NCI-H2029 (cell line): ENCODE measurements at regions not wholly inside any gene's neighbourhood (a gene's known extent, or its start where the extent isn't known, plus 50 kb on each side); places are given as distances from the start of the nearest gene placed in this dataset.

Source experiments
- DNase-seq: peaks from one replicate; lab custom pipeline; 2025; lab: John Stamatoyannopoulos, UW

DNA sequence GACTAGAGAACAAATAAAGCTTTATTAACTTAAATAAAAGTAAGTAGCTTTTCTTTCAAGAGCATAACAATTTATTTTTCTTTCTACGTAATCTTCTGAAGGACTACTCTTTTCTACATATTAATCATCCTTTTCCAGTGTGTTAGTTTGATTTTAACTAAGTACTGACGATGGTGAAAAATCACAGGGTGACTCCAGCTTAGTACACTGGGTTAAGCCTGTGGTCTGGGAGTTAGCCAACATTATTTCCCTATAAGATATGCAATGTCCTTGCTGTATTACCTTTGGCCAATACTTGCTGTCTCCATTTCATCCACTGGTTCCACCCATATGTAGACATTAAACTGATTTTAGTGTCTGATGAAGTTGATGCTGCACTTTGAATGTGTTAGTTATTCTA lies 508.6 kb upstream of the SUCLG2 start:
- no peak for DNase-seq

DNA sequence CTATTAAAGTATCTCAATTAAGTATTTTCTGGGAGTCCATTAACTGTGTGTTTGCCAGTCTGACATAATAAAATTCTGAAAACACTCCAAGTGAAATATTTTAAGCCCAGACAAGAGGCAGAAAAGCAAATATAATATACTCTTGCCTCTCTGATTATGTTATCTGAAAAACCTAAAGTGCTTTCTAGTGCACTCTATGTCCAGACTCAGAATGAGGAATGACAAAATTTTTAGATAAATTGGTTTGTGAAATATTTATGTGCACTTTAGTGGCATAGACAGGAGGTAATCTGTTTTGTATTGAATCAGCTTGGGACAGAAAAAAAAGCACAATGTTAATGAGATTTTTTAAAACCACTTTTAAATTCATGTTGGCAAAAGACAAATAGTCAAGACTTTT lies 508.2 kb upstream of the SUCLG2 start:
- no peak for DNase-seq

DNA sequence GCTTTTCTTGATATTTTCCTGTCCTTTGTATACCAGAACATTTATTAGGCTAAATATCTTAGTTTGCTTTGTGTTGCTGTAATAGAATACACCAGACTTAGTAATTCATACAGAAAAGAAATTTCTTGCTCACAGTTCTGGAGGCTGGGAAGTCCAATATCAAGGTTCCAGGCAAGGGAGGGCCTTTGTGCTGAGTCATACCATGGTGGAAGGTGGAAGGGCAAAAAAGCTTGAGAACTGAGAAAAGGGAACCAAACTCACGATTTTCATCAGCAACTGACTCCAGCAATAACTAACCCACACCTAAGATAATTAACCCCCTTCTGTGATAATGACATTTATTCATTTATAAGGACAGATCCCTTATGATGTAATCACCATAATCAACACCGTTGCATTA lies 496.9 kb upstream of the SUCLG2 start:
- DNase-seq = no peak

DNA sequence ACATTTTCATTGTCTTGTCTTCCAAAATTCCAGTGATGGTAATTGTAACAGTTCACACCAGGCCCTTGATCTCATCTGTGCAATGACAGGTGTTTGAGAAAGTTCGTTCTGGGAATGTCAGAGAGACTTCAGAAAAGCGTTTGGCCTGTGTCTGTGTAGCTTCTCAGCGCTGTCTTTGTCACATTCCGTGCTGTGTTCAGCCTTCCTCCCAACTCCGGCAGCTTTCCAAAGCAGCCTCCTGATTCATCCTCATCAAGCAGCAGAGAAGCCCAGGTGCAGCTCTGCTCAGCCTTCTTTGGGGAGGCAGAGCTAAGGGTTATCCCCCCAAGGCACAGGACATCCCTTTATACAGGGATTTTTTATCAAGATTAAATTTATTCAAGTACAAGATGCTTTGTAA lies 494.0 kb upstream of the SUCLG2 start:
- DNase-seq = no peak

DNA sequence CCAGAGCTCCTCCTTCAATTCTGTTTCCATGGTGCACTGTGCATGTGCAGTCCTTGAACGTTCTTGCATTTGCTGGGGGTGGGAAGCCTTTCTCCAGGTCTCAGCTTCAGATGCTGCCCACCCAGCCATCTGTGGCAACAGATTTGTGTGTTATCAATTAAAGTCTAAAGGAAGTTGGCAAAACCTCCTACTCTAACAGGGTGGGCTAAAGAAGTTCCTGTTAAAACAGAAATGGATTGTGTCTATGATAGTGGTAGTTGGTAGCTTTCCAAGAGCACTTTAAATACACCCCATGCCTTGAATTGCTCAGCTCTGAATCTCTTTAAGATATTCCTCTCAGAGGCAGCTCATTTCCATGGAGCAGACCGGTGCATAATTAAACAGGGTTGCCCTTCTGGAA lies 488.0 kb upstream of the SUCLG2 start:
- no peak for DNase-seq

DNA sequence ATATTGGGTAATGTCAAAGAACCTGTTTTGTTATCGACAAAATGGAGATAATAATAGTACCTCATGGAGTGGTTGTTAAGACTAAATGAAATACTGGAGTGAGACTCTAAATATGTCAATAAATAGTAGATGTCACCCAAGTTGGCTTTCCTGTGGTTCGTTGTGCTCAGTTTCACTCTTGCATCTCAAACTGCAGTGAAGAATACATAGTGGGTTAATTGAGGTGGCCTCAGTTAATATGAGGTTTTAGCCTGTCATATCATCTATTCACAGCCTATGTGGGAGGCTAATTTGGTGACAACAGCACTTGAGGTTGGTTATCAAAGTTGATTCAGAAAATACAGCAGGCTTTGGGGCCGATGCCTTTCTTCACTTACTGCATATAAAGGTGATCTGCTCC lies 485.5 kb upstream of the SUCLG2 start:
- no peak for DNase-seq

DNA sequence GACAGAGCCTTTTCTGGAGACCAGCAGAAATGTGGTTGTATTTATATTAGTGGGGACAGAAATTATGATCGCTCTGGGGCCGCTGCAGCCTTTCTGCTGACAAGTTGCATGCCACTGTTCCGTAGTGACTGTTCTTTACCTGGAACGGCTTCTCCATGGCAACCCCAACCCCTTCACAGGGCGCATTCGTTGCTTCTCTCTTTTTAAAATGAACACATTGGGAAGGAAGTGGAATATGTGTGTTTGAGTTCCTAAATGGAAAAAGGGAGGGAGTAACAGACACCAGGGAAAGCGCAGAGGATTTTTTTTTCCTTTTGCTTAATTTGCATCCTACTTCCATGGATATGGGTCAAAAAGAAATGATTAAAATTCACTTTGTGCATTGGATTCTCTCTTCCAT lies 482.0 kb upstream of the SUCLG2 start:
- DNase-seq = no peak

DNA sequence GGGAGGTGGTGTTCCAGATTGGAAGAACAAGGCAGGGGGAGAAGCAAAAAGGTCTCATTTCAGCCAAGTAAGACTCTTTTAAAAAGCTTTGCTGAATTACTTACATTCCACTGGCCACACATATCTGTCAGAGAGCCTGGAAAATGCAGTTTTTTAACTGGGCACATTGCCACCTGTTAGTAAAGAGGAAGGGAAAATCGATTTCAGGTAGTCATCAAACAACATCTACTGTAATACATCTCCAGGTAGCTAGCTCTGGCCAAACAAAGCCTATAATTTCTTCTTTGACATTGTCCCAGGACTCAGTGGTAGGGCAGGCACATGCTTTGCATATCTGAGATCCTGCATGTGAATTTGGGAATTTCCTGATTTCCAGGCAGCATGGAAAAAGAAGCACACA lies 480.7 kb upstream of the SUCLG2 start:
- DNase-seq = no peak

DNA sequence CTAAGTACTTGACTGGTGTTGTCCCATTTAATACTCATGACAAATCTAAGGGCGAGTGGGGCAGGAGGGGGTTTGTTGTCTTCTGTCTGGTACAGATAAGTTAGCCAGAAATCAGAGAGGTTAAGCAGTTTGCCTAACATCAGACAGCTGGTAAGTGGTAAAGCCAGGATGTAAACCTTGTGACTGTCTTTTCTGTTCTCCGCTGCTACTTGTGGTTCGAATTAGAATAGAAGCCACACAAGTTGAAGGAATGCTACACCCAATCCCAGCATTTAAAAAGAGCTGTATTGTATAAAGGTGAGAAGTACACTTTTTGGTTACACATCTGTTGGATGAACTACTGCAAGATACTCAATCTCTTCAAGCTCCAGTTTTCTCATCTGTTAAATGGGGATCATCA lies 474.7 kb upstream of the SUCLG2 start:
- no peak for DNase-seq

DNA sequence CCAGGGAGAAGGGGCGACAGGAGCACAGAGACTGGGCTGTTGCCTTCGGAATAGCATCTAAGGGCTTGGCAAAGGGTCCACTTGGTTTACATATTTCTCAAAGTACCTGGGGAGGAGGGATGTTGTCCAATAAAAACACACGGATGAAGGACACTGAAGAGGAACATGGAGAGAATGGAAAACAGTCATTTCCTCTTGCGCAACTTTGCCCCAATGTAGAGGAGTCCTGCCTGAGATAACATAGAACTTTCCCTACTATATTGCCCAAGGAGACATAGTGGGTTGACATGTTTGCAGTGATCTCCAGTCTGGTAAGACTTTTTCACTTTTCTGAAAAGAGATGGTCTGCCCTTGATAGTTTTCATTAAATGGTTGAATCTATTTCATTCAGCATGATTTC lies 468.8 kb upstream of the SUCLG2 start:
- DNase-seq = no peak

DNA sequence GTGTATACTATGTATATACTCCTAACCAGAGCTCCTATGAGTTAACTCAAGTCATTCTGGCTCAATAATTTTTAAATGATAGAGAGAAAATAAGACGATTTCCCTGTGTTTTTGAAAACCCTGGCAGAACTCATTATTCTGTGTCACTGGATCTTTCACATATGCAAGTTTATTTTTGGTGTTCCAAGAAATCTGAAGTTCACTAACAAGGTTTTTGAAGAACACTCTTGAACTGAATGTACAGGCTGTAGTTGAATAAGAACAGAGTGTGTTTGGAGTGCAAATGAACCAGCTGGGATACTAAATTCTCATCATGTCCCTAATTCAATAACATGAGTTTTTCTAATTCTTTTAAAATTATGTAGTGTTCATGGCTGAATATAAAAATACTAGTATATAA lies 466.9 kb upstream of the SUCLG2 start:
- no peak for DNase-seq

DNA sequence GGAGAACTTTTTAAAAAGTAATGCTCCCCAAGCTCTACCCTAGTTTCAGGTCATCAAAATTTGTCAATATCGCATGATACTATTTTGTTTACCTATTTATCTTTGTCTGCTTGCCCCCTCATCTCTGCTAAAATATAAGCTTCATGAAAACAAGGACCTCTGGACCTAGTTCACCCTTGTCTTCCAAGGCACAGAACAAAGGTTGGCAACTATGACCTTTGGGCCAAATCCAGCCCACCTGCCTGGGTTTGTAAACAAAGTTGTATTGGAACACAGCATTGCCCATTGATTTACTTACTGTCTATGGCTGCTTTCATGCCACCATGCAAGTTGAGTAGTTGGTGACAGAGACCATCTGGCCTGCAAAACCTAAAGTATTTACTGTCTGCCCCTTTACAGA lies 462.2 kb upstream of the SUCLG2 start:
- no peak for DNase-seq

DNA sequence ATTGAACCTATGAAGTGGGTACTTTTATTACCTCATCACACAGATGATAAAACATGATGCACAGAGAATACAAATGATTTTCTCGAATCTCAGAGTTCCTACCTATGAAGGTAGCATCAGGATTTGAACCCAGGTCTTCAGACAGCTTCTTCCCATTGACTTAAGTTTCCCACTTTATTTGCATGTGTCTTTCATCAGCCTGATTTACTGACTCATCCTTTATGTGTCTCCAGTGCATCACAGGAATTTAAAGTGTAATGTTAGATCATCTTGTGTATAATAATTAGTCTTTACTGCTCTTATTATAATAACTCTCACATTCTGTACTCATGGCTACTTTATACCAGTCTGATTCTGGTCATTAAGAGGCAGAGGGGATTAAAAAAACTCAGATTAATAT lies 449.4 kb upstream of the SUCLG2 start:
- no peak for DNase-seq

DNA sequence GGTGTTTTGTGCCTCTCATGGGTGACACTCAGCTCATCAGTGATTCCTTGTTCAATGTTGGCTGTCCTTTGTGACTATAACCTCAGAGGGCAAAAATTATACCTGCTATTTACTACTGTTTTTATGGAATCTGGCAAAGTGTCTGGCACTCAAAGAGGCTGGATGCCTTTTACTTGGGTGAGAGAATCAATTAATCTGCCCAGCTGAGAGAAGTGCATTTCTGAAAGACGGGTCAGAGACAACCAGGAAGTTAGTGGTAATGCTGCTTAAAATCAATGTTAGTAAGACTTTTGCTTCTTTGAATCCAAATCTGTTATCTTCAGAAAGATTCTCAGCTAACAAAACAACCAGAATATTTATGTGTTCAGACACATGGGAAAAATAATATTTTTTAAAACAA lies 436.2 kb upstream of the SUCLG2 start:
- DNase-seq = no peak

DNA sequence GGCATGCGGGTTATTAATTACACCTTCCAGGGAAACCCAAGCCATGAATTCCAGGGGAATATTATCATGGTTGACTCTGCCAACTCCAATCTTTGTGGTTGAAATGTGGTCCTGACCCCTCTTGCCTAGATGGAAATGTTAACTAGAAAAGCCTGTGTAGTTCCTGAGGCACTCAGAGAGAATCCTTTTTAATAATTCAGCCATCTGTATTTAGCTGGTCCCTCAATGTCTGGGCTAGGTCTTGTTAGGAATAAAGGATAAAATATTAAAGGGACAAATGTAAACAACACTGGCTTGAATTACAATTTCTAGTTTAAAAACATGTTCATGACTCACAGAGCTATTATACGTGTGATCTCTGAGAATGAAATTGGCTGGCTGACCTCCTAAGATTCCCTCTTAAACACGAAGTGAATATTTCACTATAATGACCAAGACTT lies 435.2 kb upstream of the SUCLG2 start:
- no peak for DNase-seq

DNA sequence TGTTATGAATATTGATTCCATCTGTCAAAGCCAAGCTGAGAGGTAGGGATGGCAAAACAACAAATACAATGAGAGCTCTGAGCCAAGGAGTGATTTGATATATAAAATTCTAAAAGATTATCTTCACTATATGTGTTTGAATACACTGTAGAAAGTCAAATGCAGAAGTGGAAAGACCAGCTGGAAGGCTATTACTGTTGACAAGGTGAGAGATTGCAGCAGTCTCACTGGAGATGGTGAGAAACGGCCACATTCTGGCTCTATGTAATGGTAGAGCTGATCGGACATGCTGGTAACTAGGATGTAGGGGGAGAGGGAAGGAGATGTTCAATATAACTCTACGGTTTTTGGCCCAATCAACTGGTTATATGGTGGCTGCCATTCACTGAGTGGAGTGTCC lies 434.2 kb upstream of the SUCLG2 start:
- no peak for DNase-seq

DNA sequence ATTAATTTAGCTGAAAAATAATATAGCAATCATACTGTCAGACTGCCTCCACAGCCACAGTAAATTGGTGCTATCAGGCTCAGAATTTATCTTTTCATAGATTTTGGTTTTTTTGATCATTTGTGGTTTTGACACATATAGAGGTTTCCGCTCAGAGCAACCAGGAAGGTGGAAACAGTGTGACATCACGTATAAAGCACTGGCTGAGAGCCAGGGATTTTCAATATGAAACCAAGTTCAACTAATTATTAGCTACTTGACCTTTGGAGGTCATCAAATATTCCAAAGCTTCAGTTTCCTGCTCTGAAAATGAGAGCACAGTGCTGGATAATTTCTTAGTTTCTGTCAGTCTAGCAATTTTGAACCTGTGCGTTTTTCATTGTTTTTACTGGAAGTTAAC lies 433.8 kb upstream of the SUCLG2 start:
- no peak for DNase-seq

DNA sequence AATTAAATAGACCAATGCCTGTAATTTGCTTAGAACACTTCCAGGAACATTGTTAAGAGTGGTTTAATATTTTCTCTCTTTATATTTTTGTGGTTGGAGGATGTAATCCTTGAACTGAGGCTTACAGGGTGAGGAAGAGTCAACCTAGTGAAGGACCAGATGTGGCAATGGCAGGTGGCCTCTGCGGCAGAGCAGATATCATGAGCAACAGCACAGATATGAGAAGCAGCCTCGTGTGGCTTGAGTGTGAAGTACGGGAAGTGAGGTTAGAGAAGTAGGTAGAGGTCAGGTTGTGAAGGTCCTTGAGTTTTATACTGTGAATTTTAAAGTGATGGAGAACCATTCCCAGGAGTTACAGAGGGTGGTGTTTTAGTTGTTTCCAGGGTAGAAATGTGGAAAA lies 417.6 kb upstream of the SUCLG2 start:
- DNase-seq = no peak

DNA sequence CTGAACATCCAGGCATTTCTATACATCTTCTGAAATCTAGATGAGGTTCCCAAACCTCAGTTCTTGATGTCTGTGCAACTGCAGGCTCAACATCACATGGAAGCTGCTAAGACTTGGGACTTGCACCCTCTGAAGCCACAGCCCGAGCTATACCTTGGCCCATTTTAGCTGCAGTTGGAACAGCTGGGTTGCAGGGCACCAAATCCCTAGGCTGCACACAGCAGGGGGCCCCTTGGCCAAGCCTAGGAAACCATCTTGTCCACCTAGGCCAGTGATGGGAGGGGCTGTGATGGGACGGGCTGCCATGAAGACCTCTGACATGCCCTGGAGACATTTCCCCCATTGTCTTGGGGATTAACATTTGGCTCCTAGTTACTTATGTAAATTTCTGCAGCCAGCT lies 415.8 kb upstream of the SUCLG2 start:
- no peak for DNase-seq

DNA sequence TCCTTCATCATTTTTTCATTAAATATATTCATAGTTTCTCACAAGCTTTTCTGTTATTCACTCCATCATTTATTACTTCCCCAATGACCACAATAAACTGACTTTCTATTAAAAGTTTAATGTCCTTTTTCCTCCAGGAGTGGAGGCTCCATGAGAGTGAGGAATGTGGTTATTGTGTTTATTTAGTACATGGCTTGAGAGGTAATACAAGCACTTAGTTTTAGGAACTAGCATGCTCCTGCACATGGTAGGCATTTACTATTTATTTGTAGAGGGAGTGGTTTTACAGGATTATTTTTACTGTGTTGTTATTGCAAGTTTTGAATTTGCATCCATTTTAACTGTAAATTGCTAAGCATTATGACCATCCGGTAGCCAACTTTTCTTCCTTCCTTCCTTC lies 412.9 kb upstream of the SUCLG2 start:
- no peak for DNase-seq

DNA sequence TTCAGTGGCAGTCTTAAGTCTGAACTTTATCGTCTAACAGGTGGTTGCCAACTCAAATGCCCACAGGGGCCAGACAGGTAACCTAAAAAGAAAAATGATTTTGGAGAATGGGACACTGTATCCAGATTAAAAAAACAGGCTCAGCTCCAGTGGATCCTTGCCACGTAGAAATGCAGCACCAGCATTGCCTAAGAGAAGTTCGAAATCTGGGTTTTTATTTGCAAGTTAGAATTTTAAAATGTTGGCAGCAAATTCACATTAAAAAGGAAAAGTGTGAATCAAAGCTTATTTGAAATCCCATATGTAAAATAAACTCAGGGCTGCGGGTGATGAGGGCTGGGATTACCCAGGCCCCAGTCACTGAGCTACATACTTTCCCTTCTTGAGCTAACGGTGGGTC lies 408.5 kb upstream of the SUCLG2 start:
- no peak for DNase-seq

DNA sequence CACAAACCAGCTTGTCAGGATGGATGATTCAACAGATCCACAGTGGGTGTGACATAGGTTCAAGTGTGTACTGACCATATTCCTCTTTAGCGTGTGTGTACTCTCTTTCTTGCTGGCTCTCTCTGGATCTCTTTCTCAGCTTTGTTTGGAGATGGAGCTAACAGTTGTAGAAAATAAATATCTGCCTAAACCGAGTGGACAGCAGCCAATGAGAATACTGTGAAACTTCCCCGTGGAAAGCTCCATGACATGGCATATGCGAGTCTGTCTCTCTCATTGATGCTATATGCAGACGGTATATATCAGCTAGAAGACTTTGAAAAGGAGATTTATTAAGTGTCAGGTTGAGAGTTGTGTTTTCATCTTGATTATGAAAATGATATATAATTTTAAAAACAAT lies 406.5 kb upstream of the SUCLG2 start:
- DNase-seq = no peak

DNA sequence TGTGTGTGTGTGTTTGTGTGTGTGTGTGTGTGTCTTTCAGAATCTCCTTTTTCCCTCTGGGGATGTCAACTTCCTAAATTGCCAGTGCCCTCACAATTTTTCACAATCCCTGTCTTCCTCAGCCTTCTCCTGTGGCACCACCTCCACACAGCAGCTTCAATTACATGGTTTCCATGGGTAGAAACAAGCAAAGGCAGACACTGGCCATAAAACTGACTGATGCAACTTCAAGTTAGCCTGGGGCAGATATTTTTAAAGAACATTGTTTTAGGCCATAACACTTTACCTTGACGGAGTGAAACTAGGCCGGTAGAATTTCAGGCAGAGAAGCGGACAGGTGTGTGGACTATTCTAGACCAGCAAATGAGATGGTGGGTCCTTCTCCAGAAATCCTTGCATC lies 405.8 kb upstream of the SUCLG2 start:
- no peak for DNase-seq

DNA sequence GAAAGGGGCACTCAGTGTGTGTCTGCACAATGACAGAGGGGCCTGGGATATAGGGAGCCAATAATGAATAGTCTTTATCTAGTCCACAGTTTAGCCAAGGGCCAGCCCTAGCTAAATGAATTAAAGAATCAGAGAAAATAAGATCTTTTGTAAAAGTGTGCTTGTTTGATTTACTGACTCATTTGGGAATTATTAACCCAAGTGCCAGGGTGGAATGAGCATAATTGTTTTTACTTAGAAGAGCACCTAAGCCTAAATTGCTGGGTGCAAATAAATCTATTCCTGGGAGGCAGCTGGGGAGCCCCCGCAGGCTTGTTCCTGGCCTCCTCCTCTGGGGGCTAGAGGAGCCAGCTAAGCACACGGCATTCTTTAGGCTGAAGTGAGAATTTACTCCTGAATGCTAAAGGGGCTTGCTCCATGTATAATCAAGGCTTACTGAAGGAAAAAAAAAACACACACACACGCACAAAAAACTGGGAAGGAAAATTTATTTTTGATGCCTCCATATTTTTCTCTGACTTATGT lies 405.3 kb upstream of the SUCLG2 start:
- DNase-seq = no peak

DNA sequence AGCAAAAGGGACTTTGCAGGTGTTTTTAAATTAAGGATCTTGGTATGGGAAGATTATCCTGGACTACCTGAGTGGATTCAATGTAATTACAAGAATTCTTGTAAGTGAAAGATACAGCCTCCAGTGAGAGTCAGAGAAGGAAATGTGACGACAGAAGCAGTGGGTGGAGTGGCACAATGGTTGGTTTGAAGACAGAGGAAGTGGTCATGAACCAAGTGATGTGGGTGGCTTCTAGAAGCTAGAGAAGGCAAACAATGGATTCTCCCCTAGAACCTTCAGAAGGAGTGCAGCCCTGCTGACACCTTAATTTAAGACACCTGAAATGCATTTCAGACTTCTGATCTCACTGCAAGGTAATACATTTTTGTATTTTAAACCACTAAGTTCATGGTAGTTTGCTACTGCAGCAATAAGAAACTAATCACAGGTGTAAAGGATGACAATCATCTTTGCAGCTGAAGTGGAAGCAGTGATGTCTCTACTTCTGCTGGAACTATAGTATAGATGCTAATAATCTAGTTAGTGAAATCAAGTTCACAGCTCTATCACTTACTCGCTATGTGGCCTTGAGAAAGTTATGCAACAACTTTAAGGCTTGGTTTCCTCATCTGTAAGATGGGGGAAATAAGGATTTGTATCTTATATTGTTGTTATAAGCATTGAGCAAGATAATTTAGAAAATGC lies 403.4 kb upstream of the SUCLG2 start:
- DNase-seq = no peak
